Stimulated activated CD8-positive, alpha-beta memory T cell treated with anti-CD3 and anti-CD28 coated beads, Interleukin-12 subunit alpha, Interleukin-12 subunit beta, amount 100 ng/mL, for 24 hours (primary cell): ENCODE measurements at regions not wholly inside any gene's neighbourhood (a gene's known extent, or its start where the extent isn't known, plus 50 kb on each side); places are given as distances from the start of the nearest gene placed in this dataset.

Experiments used
- DNase-seq: peaks from one replicate; pipeline ENCODE4 v3.0.0-alpha.2; 2020; ENCODE audit errors: extremely low read depth

DNA sequence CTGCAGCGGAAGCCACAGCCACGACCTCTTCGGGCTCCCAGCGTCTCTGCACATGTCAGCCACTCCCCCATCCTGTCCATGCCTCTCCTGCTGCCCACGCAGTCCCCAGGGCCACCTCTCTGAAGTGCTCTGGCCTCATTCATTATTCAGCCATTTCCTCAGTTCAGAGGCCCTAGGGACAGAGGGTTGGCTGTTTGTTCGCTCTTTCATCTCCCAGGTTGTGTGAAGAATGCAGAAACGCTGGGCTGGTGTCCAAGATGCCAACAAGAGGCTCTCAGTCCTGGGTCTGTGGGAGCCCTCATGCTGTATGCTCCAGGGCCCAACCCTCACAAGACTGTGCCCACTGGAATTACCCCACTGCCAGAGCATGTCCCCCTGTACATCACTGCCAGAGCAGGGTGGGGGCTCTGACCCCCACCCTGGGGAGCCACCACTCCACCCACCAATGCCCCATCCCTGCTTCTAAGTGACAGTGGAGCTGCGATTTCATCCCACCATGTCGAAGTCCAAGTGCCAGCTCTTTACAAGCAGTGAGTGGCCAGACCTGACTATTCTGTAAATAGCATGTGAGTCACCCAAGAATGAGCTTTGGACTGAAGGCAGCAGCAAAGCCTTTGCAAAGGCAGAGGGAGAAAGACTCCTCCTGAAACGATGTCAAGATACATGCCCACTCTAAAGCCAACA lies 209.6 kb downstream of the BUD13 start:
- DNase-seq, result no peak

DNA sequence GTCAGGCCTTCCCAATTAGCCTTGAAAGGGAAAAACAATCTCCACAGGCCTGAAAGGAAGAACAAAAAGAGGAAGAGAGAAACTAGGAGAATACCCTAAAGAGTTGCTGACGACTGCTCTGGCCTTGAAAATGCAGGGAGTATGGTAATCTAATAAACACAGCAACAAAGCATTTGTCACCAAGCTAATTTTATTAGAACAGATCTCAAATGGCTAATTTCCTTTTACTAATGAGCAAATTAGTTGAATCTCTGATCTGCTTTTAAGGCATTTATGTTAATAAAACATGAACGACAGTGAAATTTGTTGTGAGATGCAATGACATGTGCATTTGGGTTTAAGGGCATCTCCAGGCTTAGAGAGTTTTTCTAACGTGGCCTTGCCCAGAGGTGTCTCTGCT lies 212.2 kb downstream of the BUD13 start:
- no peak for DNase-seq

GRCh38 chr11:116558504-116559211 lies 214.1 kb downstream of the BUD13 start:
- DNase-seq, result no peak

DNA sequence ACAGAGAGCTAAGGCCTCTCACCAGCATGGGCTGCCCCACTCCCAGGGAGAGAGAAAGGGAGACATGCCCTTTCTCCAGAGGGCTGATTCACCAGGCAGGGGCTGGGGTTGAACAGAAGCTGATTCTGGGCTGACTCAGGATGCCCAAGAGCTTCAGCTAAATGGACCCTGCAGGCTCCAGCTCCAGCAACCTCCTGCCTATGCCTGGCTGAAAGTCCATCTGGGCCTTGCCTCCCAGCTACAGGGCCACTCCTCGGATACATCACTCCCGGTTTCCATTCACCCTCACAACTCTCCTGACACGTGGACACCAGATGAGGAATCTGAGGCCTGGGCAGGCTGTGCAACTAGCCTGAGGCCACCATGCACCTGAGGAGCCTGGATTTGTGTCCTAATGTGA lies 215.5 kb downstream of the BUD13 start:
- DNase-seq, result no peak

DNA sequence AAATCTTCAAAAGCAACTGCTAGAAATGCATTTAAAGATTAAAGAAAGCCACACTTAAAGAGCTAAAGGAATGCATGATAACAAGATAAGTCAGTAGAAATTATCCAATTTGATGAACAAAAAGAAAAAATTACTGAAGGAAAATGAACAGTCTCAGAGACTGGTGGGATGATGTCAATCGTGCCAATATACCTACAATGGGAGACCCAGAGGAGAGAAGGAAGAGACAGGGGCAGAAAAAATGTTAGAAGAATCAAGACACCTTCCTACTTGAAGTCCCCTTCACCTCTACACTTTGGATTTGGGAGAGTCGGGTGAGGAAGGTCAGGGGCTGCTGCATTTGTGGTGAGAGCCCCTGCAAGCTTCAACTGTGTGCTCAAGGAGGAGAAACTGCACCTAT lies 216.3 kb downstream of the BUD13 start:
- no peak for DNase-seq

DNA sequence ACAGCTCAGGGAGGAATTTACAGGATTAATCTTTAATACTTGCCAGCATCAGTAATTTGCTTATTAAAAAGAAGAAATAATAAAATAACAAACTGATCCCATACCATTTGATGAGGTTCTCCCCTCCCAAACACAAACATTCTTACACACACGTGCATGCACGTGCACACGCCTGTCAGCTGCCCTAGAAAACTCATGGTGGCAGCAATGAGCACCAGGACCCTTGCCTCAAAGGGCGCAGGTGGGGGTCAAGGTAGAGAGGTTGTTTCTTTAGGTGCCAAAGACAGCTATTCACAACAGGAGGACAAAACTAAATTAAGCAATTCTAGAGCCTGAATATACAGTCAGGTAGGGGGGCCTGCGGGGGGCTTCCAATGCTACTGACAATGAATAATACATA lies 219.3 kb downstream of the BUD13 start:
- no peak for DNase-seq

DNA sequence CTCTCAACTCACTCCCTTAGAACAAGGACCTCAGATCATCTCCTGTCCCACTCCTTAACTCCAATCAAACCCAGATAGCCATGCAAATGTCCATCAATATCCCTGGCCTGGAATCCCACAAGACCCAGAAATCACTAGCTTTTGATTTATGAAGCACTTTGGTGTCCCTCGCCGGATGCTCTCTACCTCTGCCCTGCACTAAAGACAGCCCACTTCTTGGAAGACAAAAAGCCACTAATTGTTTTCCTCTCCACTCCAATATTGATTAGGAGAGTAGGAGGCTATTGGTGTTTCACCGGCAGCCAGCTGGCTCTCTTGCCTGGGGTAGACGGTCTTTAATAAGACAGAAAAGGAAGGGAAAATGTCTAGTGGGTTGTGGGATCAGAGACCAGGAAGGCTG lies 221.2 kb downstream of the BUD13 start:
- DNase-seq, result no peak

- DNase-seq, result no peak
Observed at GRCh38 chr11:116548256-116548655, 224.5 kb downstream of the BUD13 start.

DNA sequence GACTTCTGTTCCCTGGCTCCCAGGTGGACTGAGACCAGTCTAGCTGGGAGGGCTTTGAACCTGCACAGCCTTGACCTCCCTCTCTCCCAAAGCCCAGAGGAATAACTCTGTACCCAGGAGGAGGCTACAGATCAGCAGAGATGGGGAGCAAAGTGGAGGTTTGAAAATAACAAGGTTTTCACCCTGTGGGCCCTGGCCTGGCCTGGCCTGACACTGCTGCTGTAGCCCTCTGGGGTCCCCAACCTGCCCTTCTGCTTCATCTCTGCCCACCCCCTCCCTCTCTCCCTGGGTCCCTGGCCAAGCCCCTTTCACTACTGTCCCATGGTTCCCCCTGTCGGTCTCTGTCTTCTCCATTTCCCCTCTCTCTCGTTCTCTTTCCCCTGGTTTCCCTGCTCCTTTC lies 225.2 kb downstream of the BUD13 start:
- DNase-seq, result no peak

- DNase-seq, result no peak
Observed at GRCh38 chr11:116545912-116546311, 226.9 kb downstream of the BUD13 start.

DNA sequence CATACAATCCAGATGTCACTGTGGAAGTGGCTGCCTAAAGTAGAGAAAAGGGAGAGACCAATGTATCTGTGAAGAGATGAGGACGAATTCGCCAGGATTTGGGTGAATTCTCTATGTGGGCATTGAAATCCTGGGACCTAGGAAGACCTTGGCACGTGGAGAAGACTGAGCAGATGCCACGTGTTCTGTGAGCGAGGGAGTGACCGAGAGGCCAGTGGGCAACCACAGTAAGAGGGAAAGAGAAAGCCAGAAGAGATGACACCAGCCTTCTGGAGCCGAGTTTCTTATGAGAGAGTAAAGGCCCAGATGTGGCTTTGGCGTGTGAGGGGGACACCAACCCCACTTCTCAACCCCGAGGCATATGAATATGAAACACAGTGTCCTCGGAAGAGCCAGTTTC lies 228.1 kb downstream of the BUD13 start:
- DNase-seq, result no peak

DNA sequence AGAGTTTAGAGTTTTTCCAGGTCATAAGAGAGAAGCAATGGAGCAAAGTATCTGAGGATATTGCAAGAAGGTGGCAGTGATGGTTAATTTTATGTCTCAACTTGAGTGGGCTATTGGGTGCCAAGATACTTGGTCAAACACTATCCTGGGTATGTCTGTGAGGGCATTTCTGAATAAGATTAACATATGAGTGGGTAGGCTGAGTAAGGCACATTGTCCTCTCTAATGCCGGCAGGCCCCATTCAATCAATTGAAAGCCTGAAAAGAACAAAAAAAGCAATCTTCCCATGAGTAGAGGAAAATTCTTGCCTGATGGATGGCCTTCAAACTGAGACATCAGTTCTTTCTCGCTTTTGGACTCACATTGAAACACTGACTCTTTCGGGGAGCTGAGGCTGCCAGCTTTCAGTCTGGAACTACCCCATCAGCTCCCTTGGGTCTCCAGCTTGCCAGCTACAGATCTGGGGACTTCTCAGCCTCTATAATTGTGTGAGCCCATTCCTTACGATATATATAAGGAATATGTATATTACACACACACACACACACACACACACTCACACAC lies 228.8 kb downstream of the BUD13 start:
- DNase-seq, result no peak

- DNase-seq, result no peak
Observed at GRCh38 chr11:116543099-116543498, 229.7 kb downstream of the BUD13 start.

DNA sequence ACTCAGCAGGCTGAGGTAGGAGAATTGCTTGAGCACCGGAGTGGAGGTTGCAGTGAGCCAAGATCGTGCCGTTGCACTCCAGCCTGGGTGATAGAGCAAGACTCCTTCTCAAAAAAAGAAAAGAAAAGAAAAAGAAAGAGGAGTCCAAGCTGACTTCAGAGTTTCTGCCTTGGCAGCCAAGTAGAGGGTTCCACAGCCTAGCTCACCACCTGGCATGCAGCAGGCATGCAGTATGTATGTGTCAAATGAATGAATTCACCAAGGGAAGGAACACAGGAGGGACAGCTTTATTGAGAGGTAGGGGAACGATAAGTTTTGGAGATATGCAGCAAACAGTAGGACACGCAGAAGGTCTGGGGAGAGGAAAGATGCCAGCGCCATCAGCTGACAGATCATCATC lies 230.4 kb downstream of the BUD13 start:
- DNase-seq, result no peak

DNA sequence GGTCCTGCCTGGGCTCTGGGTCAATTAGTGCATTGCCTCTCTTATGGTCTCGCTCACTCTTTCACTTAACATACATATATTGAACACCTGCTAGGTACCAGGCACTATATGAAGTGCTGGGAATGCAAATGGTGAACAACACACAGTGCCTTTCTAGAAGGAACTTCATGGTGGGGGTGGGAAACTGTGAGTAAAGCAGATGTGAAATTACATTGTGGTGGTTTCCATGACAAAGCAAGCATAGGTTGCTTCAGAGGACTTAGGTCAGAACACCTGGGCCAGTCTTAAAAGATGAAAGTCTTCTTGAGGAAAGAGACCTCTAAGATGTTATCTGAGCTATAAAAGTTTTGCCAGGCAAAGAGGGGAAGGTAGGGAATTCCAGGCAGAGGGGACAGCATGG lies 231.3 kb downstream of the BUD13 start:
- no peak for DNase-seq

DNA sequence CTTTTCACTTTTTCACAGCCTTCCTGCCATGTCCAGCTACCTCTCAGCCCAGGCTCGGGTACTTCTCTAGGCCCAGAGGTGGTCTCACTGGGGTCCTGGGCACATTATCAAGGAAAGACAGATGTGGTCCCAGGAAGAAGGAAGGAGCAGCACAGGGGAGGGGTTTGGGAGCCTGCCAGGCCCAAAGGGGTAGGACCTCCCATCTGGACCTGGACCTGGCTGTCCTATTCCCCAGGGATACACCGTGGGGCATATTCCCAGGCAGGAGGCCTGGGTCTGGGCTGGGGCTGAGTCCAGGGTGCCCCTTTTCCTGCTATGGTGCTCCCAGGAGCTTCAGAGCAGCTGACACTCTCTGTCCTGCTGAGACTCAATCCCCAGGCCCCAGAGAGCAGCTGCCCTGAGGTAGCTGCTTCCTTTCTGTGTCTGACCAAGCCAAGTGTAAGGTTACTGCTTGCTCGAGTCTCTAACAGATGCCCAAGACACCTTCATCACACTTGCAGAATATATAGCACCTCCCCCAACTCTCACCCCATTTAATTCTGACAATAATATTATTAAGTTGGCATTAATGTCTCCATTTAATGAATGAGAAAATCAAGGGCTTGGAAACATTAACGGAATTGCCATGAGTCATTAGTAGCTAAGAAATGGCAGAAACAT lies 232.0 kb downstream of the BUD13 start:
- no peak for DNase-seq

DNA sequence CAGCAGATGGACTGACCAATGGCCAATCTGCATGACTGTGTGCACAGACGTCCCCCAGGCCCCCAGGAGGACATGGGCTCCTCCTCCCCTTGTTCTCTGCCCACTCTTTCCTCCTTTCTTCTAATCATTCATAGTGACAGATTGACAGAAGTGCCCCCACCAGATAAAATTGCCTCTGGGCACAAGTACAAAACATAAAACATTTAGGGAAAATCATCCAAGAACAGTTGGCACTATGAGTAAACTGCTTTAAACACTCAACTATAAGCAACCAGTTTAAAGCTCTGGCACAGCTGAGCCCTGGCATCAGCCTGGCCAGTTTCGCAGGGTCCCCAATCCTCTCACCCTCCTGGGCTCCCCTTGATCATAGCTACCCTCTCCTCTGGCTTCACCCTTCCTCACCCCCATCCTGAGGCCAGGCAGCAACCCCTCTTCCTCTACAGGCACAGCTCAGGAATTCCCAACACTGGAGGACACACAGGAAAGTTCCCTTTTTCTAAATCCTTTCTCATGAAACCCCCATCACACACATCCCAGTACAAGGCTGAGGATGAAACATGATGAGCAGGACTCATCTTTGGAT lies 232.9 kb downstream of the BUD13 start:
- DNase-seq, result no peak

DNA sequence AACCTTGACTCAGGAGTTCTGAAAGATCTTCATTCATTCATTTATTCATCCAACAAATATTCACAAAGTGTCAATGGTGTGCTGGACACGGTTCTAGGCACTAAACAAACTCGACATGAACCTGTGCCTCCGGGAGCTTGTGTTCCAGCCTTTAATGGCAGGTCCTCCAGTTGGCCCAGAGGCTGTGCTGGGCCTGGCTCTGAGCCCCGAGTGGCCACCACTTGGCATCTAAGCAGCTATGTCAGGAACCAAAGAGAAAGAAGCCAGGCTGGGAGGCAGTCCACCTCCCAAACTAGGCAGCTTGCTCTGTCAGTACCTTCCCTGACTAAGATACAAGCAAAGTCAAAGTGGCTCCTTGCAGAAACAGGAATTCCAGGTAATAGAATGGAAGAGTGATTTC lies 233.6 kb downstream of the BUD13 start:
- DNase-seq, result no peak

DNA sequence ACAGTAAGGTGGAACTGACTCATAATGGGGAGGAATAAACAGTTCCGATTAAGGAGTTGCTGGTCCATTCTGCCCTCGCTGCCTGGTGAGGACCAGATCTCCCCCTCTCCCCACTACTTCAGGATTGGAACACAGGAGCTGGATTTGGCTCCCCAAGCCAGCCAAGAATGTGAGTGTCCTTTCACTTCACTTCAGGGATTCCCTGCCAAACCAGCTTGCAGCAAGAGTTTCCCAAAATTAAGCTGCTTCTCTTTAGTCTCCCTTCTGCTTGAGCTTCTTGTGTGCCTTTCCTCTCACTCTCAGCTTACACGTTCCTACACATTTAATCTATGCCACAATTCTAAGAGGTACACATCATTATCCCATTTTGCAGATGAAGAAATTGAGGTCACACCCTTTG lies 234.1 kb downstream of the BUD13 start:
- no peak for DNase-seq

- DNase-seq, result no peak
Observed at GRCh38 chr11:116537709-116538108, 235.1 kb downstream of the BUD13 start.

DNA sequence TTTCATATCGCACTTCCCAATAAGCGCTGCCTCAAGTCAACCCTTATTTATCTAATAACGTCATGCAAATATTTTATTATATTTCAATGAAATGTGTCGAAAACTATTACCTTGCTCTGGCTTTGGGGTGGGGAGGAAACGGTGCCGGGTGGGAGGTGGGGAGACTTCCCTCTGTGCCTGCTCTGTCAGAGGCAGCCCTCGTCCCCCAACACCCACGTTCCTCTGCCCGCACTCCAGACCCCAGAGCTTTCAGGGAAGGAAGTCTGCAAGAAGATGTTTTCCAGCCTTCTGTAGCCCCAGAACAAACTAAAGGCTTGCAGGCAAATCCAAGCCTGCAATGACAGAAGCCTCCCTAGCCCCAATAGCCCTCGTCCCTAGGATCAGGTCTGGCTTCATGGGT lies 235.7 kb downstream of the BUD13 start:
- no peak for DNase-seq

DNA sequence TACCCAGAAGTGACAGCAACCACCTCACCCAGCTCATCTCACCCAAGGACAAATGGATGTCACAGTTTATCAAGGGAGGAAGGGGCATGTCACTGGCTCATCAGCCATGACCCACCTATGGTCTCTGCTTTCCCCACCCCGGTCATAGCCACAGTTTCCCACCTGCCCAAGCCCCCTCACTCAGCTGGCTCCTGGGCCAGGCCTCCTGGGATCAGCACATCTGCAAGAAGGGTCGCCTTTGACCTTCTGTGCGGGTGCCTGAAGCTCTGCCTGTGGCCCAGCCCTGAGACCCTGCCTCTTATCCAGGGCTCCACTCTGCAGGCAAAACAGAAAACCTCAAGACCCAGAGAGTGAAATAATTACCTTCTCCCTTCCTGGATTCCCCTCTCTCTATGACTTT lies 236.4 kb downstream of the BUD13 start:
- no peak for DNase-seq

DNA sequence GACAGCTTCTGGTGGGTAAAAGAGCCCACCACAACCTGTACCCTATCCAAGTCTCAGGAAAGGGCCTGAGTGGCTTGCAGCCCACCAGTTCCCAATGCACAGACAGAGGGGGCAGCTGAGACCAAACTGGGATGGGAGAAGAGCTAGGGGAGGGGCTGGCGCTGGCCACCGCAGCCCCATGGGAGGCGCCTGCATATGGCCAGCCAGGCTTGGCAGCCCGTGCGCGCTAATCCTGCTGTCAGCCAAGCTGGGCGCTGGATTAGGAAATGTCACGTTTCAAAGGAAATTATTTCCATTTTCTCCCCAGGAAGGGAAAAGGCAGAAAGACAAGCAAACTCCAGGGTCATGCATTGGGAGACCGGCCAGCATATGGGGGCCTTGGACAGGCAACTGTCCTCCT lies 236.8 kb downstream of the BUD13 start:
- no peak for DNase-seq
